ENCODE measurements at regions not wholly inside any gene's neighbourhood (a gene's known extent, or its start where the extent isn't known, plus 50 kb on each side); places are given as distances from the start of the nearest gene placed in this dataset.
"Not testable (repeated sequence)": the region's sequence is repeated elsewhere in the genome, so short reads cannot be mapped to it uniquely, and the experiment has no call there.

GRCh38 chr3:107001635-107002034, 375.6 kb upstream of the CCDC54 start:
- no peak overlapping the region for H3K4me3 ChIP-seq (ENCODE audit: low read depth, low read length)
- in situ Hi-C loops (cut with HindIII; ENCODE audit: low sequenced_read_pairs): no loop called here
- TF ChIP-seq CTCF (IDR thresholded peaks at IDR 0.05; ENCODE audit: low read depth, low read length, missing control alignments): no peak
- no peak for DNase-seq (ENCODE audit: low read depth)

- in situ Hi-C loops (cut with HindIII; ENCODE audit: low sequenced_read_pairs); H3K4me3 ChIP-seq (ENCODE audit: low read depth, low read length); DNase-seq (ENCODE audit: low read depth): not testable (repeated sequence)
Observed at GRCh38 chr3:107005352-107005751, 371.9 kb upstream of the CCDC54 start.

GRCh38 chr3:107008213-107008612, 369.0 kb upstream of the CCDC54 start:
- TF ChIP-seq CTCF (IDR thresholded peaks at IDR 0.05; ENCODE audit: low read depth, low read length, missing control alignments): no peak
- H3K4me3 ChIP-seq (ENCODE audit: low read depth, low read length): no peak overlapping the region
- no peak for DNase-seq (ENCODE audit: low read depth)
- in situ Hi-C loops (cut with HindIII; ENCODE audit: low sequenced_read_pairs): no loop called here

GRCh38 chr3:107013641-107014040, 363.6 kb upstream of the CCDC54 start:
- in situ Hi-C loops (cut with HindIII; ENCODE audit: low sequenced_read_pairs): no loop called here
- H3K4me3 ChIP-seq (ENCODE audit: low read depth, low read length): no peak overlapping the region
- no peak for DNase-seq (ENCODE audit: low read depth)
- TF ChIP-seq CTCF (IDR thresholded peaks at IDR 0.05; ENCODE audit: low read depth, low read length, missing control alignments): no peak

- in situ Hi-C loops (cut with HindIII; ENCODE audit: low sequenced_read_pairs): no loop called here
- no peak overlapping the region for H3K4me3 ChIP-seq (ENCODE audit: low read depth, low read length)
- no peak for TF ChIP-seq CTCF (IDR thresholded peaks at IDR 0.05; ENCODE audit: low read depth, low read length, missing control alignments)
- no peak for DNase-seq (ENCODE audit: low read depth)
Observed at GRCh38 chr3:107024551-107025026, 352.6 kb upstream of the CCDC54 start.

- in situ Hi-C loops (cut with HindIII; ENCODE audit: low sequenced_read_pairs): no loop called here
- no peak overlapping the region for H3K4me3 ChIP-seq (ENCODE audit: low read depth, low read length)
- no peak for TF ChIP-seq CTCF (IDR thresholded peaks at IDR 0.05; ENCODE audit: low read depth, low read length, missing control alignments)
- no peak for DNase-seq (ENCODE audit: low read depth)
Observed at GRCh38 chr3:107025961-107026360, 351.3 kb upstream of the CCDC54 start.

- DNase-seq (ENCODE audit: low read depth): no peak
- TF ChIP-seq CTCF (IDR thresholded peaks at IDR 0.05; ENCODE audit: low read depth, low read length, missing control alignments): no peak
- H3K4me3 ChIP-seq (ENCODE audit: low read depth, low read length): no peak overlapping the region
- in situ Hi-C loops (cut with HindIII; ENCODE audit: low sequenced_read_pairs): no loop called here
Observed at GRCh38 chr3:107028086-107028485, 349.2 kb upstream of the CCDC54 start.

Measured in astrocyte of the cerebellum (primary cell).